ENCODE measurements at regions not wholly inside any gene's neighbourhood (a gene's known extent, or its start where the extent isn't known, plus 50 kb on each side); places are given as distances from the start of the nearest gene placed in this dataset.

DNA sequence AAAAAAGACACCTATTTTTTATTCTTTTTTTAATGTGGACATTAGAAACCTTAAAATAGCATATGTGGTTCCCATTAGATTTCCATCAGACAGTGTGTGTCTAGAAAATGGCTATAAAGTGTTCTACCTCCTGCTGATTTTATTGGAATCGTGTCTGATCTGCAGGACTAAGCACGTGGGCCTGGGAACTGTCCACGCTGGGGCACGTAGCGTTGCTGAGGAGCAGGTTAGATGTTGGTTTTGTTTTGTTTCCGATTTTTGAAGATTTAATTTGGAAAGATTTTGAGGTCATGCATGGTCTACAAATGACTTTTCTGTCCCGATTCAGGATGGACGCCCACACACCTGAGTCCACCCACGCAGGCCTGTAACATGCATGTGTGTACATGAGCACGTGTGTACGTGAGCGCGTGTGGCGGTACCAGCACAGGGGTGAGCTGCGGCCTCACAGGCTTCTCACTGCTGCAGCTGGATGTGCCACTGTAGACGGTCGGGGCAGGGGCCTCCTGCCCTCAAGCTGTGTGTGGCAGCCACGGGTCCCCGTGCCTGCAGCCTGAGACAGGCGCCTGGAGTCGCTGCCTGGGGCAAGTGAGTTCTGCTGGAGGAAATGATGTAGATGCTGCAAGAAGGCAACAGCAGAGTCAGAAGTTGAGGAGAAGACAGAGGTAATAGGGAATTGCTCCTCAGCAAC, 99.7 kb upstream of the CTDP1 start:
- no peaks in the 10 kb centered on the region for H3K4me1 ChIP-seq (ENCODE audit: low read length)
- no peak overlapping the region for H3K27ac ChIP-seq (ENCODE audit: low read length)
- H3K9me3 ChIP-seq (replicated peaks; ENCODE audit: insufficient read depth, low read length), result no peaks in the 10 kb centered on the region
- no peak overlapping the region for H3K4me3 ChIP-seq (ENCODE audit: low read length)
- H3K9ac ChIP-seq (ENCODE audit: low read length), result no peak overlapping the region
- no peaks in the 10 kb centered on the region for H3K27me3 ChIP-seq (replicated peaks; ENCODE audit: insufficient read depth, low read length)
- no peak overlapping the region for H2AFZ ChIP-seq (ENCODE audit: low read length)
- TF ChIP-seq EZH2 (optimal IDR thresholded peaks at IDR 0.05; ENCODE audit: low read depth, low read length), result no peak
- no peak for TF ChIP-seq CTCF (IDR thresholded peaks at IDR 0.05; ENCODE audit: low read length)
- no peak for TF ChIP-seq EZH2phosphoT487 (IDR thresholded peaks at IDR 0.05; ENCODE audit: low read length)
- H3K79me2 ChIP-seq (ENCODE audit: low read length), result no peaks in the 10 kb centered on the region
- H4K20me1 ChIP-seq (ENCODE audit: insufficient read depth, low read length), result no peaks in the 10 kb centered on the region
- no peak for DNase-seq
- H3K36me3 ChIP-seq (replicated peaks; ENCODE audit: insufficient read depth, low read length), result no peaks in the 10 kb centered on the region
- no peaks in the 10 kb centered on the region for H3K9me2 ChIP-seq (replicated peaks; ENCODE audit: insufficient read depth, low read length)
- H3K4me2 ChIP-seq (ENCODE audit: low read depth, low read length), result no peak overlapping the region
- H3F3A ChIP-seq (ENCODE audit: insufficient read depth, low read length), result no peaks in the 10 kb centered on the region

- DNase-seq, result no peak
- H3K79me2 ChIP-seq (ENCODE audit: low read length), result no peaks in the 10 kb centered on the region
- no peaks in the 10 kb centered on the region for H3K9me2 ChIP-seq (replicated peaks; ENCODE audit: insufficient read depth, low read length)
- H3K4me1 ChIP-seq (ENCODE audit: low read length), result no peaks in the 10 kb centered on the region
- H3K27ac ChIP-seq (ENCODE audit: low read length), result no peak overlapping the region
- H3K9ac ChIP-seq (ENCODE audit: low read length), result no peak overlapping the region
- no peaks in the 10 kb centered on the region for H3F3A ChIP-seq (ENCODE audit: insufficient read depth, low read length)
- no peaks in the 10 kb centered on the region for H4K20me1 ChIP-seq (ENCODE audit: insufficient read depth, low read length)
- TF ChIP-seq EZH2 (optimal IDR thresholded peaks at IDR 0.05; ENCODE audit: low read depth, low read length), result no peak
- no peak for TF ChIP-seq CTCF (IDR thresholded peaks at IDR 0.05; ENCODE audit: low read length)
- no peak for TF ChIP-seq EZH2phosphoT487 (IDR thresholded peaks at IDR 0.05; ENCODE audit: low read length)
- no peaks in the 10 kb centered on the region for H3K9me3 ChIP-seq (replicated peaks; ENCODE audit: insufficient read depth, low read length)
- no peak overlapping the region for H3K4me3 ChIP-seq (ENCODE audit: low read length)
- H3K36me3 ChIP-seq (replicated peaks; ENCODE audit: insufficient read depth, low read length), result no peaks in the 10 kb centered on the region
- H3K4me2 ChIP-seq (ENCODE audit: low read depth, low read length), result no peak overlapping the region
- no peaks in the 10 kb centered on the region for H3K27me3 ChIP-seq (replicated peaks; ENCODE audit: insufficient read depth, low read length)
- H2AFZ ChIP-seq (ENCODE audit: low read length), result no peak overlapping the region
Measured at GRCh38 chr18:79580498-79581171, 99.0 kb upstream of the CTDP1 start.

- no peak for DNase-seq
- Histone ChIP-seq H3K9me3 (replicated peaks; ENCODE audit: insufficient read depth, low read length) (no peaks in the 10 kb centered on the region), H3K79me2 (ENCODE audit: low read length) (no peaks in the 10 kb centered on the region), H3K36me3 (replicated peaks; ENCODE audit: insufficient read depth, low read length) (no peaks in the 10 kb centered on the region), H3K4me2 (ENCODE audit: low read depth, low read length) (no peak overlapping the region), H3K9me2 (replicated peaks; ENCODE audit: insufficient read depth, low read length) (no peaks in the 10 kb centered on the region), H3K4me3 (ENCODE audit: low read length) (no peak overlapping the region), H3F3A (ENCODE audit: insufficient read depth, low read length) (no peaks in the 10 kb centered on the region), H2AFZ (ENCODE audit: low read length) (no peak overlapping the region), H3K27me3 (replicated peaks; ENCODE audit: insufficient read depth, low read length) (no peaks in the 10 kb centered on the region), H3K9ac (ENCODE audit: low read length) (no peak overlapping the region), H3K27ac (ENCODE audit: low read length) (no peak overlapping the region), H4K20me1 (ENCODE audit: insufficient read depth, low read length) (no peaks in the 10 kb centered on the region), H3K4me1 (ENCODE audit: low read length) (no peaks in the 10 kb centered on the region)
- no peak for TF ChIP-seq EZH2 (optimal IDR thresholded peaks at IDR 0.05; ENCODE audit: low read depth, low read length)
- no peak for TF ChIP-seq CTCF (IDR thresholded peaks at IDR 0.05; ENCODE audit: low read length)
Measured at GRCh38 chr18:79581406-79581805, 98.2 kb upstream of the CTDP1 start.

Measured in MM.1S (cell line).